ES-I3 (cell line): ENCODE measurements at regions not wholly inside any gene's neighbourhood (a gene's known extent, or its start where the extent isn't known, plus 50 kb on each side); places are given as distances from the start of the nearest gene placed in this dataset.

Experiments used
- H3K36me3 ChIP-seq: 2 replicates; pipeline ENCODE4 v1.6.1; 2013; ENCODE audit warnings: mild to moderate bottlenecking, low read length, control low read depth, moderate library complexity; ENCODE audit not compliant: insufficient read depth
- H3K4me1 ChIP-seq: 2 replicates; pipeline ENCODE4 v1.6.1; 2013; ENCODE audit warnings: mild to moderate bottlenecking, control low read depth, low read length; ENCODE audit not compliant: insufficient read depth
- H3K9ac ChIP-seq: 2 replicates; pipeline ENCODE4 v1.6.1; 2013; ENCODE audit warnings: low read depth, mild to moderate bottlenecking, low read length, moderate library complexity
- H3K9me3 ChIP-seq: 2 replicates; pipeline ENCODE4 v1.6.1; 2013; ENCODE audit warnings: mild to moderate bottlenecking, low read length, moderate library complexity; ENCODE audit not compliant: control insufficient read depth, insufficient read depth

DNA sequence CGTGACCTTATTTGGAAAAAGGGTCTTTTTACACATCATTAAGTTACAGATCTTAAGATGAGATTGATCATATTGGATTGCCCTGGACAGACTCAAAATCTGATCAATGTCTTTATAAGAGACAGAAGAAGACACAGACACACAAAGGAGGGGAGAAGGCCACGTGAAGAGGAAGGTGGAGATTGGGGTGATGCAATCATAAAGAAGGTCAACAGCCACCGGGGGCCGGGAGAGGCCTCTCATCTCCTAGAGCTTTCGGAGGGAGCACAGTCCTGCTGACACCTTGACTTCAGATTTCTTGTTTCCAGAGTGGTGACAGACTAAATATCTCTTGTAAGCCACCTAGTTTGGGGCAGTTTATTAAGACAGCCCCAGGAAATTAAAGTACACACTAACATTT is 204.6 kb upstream of the CSF3R start:
- no peaks in the 10 kb centered on the region for H3K9me3 ChIP-seq
- 0 out of 2 replicates have a peak, but pooled peaks cover 4% of the 10 kb centered on the region for H3K4me1 ChIP-seq
- no peak overlapping the region for H3K9ac ChIP-seq
- no peaks in the 10 kb centered on the region for H3K36me3 ChIP-seq

DNA sequence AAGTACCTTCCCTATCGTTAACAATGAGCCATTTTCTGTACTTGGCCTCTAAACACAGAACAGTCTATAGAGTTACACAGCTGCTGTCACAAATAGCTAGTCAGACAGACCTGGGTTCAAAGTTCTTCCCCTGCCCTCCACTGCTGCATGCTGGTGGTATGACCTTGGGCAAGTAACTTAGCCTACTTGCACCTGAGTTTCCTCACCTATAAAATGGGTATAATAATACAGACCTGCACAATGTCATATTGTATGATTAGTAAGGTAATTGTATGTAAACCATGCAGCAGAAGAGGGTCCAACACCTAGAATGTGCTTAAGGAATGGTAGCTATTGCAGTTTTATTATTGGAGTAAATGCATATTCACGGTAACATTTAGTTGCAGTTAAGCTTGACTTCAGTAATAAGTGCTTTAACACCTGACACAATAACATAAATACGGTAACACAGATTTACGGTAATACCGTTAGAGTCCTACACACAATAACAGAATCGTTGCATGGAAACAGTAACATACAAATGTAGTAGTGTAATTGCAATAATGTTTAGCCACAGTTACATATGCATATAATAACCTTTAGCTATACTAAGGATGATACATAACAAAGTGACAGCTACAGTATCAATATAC is 193.3 kb upstream of the CSF3R start:
- no peak overlapping the region for H3K9ac ChIP-seq
- H3K9me3 ChIP-seq: no peaks in the 10 kb centered on the region
- H3K4me1 ChIP-seq: peaks cover 5% of the 10 kb centered on the region; the same call in 1 of the 2 replicates
- H3K36me3 ChIP-seq: no peaks in the 10 kb centered on the region

DNA sequence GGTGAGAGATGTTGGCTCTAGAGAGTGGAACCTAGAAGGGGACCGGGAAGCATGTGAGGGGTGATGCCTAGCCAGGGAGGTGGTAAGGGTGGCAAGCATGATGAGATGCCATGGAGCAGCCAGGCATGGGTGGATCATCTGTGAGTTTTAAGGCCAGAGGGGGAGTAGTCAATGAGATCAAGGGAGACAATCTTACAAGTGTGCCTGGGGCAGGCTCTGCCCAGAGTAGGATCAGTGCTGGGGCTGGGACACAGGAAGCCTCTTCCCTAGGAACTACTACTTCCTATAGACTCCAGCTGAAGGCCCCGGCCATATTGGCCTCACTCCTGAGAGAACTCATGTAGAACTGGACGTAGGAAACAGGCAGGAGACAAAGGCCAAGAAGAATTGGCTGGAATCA is 192.4 kb upstream of the CSF3R start:
- Histone ChIP-seq H3K9me3 (no peaks in the 10 kb centered on the region), H3K9ac (no peak overlapping the region), H3K4me1 (peaks cover 5% of the 10 kb centered on the region; the same call in 1 of the 2 replicates), H3K36me3 (no peaks in the 10 kb centered on the region)

DNA sequence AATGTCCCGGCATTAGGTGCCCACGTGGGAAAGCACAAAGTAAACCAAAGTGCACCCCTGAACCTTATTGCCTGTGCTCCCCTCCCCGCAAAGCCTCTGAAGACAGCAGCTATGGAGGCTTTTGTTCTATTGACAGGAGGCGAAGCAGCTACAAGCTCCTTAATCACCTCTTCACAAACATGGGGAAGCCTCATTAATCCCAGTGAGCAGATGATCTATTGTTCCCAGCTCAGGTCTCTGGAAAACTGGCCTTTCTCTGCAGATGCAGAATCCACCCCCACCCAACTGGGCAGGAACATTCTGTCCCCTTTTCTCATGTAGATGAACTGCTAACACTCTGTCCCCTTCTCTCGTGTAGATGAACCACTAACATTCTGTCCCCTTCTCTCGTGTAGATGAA is 190.5 kb upstream of the CSF3R start:
- Histone ChIP-seq H3K4me1 (peaks cover 5% of the 10 kb centered on the region), H3K9ac (no peak overlapping the region), H3K9me3 (no peaks in the 10 kb centered on the region), H3K36me3 (no peaks in the 10 kb centered on the region)

DNA sequence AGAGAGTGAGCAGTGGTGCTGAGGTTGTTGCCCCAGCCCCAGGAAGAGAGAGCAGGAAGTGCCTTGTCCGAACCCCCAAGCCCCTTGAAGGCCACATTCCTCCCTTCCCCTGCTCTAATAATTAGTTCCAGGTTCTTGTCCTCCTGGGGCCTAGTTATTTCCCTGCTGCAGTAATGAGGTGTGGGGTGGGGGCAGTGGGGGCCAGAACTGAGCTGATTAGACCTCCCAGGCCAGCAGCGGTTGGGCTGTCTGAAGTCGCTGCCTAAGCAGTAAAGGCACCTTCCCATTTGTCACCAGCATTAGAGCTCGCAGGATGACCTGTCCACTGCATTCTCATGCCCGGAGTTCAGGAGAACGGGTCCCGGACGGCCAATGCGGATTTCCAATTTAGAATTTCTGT is 186.5 kb upstream of the CSF3R start:
- Histone ChIP-seq H3K9me3 (no peaks in the 10 kb centered on the region), H3K9ac (no peak overlapping the region), H3K36me3 (no peaks in the 10 kb centered on the region), H3K4me1 (peaks cover 5% of the 10 kb centered on the region)

DNA sequence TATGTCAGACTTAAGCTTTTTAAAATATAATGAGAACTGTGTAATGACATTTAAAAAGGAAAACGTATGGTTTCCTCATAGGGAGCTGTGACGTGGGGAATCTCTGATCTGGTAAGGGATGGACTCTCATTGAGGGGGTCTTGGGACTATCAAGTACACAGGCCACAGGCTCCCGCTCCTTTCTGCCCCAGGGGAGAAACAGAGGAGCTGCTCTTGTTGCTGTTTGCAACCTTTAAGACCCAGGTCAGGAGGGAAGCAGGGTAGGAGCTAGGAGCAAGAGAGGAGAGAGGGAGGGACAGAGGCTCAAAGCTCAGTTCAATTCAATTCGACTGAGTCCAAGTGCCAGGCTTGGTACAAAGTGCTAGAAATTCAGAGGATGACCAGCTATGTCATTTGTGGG is 185.1 kb upstream of the CSF3R start:
- no peaks in the 10 kb centered on the region for H3K36me3 ChIP-seq
- no peak overlapping the region for H3K9ac ChIP-seq
- H3K9me3 ChIP-seq: no peaks in the 10 kb centered on the region
- no peaks in the 10 kb centered on the region; the same call in 1 of the 2 replicates for H3K4me1 ChIP-seq

DNA sequence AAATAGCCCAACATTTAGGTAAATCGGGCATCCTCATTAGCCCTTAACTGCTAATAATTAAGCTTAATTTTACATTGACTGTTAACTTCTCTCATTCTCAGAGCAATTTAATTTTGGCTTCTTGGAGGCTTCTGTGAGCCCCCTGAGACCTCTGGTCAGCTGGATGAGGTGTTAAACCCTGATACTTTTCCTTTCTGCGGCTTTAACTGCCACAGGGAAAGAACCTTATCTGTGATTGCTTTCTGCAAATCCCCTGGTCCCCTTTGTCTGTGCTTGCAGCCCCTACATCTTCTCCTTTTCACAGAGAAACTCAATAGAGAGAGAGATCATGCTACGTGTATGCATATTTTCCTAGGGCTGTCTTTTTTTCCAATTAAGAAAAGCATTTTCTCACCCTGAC is 184.5 kb upstream of the CSF3R start:
- no peaks in the 10 kb centered on the region for H3K36me3 ChIP-seq
- no peaks in the 10 kb centered on the region for H3K9me3 ChIP-seq
- H3K9ac ChIP-seq: no peak overlapping the region
- no peaks in the 10 kb centered on the region; the same call in 1 of the 2 replicates for H3K4me1 ChIP-seq

DNA sequence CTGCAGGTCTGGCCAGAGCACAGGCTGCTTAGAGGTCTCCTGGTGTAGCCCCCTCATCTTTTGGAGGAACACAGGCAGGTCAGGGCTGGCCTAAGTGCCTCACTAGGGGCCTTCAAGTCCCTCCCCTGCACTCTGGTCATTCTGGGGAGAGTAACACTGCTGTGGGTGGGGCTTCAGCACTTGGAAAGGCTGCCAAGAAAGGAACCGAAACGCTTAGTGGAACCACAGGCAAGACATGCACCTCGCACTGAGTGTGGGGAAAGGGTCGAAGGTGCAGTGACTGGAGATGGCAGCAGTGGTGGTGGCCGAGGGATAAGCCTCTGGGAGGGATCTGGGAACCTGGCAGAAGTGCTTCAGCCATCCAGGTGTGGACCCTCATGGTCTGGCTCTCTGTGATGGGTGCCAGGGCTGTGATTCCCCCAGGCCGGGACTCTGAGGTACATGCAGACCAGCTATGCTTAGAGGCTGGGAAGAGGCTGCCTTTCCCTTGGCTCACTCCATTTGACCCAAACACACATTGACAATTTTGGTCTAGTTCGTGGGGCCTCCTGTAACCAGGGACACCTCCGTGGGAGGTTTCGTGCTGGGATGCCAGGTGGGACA is 182.9 kb upstream of the CSF3R start:
- Histone ChIP-seq H3K4me1 (no peaks in the 10 kb centered on the region; the same call in 1 of the 2 replicates), H3K36me3 (no peaks in the 10 kb centered on the region), H3K9me3 (no peaks in the 10 kb centered on the region), H3K9ac (no peak overlapping the region)

DNA sequence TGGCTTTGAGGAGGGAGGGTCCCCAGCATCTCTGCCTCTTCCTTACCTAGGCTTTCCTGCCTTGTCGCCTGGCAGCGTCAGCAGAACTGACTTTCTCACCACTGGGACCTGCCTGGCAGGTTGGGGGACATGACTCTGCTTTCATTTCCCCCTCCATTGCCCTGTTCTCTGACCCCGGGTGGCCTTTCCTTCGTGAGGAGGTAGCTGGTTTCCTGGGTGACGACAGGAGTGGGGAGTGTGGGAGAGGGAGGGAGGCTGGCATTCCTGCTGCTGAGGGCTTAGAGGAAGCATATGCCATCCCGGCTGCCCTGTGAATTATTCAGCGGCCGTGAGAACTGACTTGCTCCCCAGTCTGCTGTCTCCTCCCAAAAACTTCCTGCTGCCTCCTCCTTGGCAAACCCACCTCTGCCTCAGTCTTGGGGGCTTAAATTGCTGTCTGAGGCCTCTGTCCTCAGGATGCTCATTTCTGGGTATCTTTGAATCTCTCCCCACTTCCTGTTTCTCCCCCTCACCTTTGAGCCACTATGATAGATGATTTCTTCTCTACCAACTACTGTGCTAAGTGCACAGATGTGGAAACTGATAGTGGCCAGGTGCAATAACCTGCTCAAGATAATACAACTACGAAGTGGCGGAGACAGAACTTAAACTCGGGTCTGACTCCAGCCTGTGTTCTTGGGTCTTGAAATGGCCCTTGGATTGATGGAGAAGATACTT is 182.0 kb upstream of the CSF3R start:
- no peaks in the 10 kb centered on the region for H3K36me3 ChIP-seq
- no peaks in the 10 kb centered on the region; the same call in 1 of the 2 replicates for H3K4me1 ChIP-seq
- no peaks in the 10 kb centered on the region for H3K9me3 ChIP-seq
- no peak overlapping the region for H3K9ac ChIP-seq

DNA sequence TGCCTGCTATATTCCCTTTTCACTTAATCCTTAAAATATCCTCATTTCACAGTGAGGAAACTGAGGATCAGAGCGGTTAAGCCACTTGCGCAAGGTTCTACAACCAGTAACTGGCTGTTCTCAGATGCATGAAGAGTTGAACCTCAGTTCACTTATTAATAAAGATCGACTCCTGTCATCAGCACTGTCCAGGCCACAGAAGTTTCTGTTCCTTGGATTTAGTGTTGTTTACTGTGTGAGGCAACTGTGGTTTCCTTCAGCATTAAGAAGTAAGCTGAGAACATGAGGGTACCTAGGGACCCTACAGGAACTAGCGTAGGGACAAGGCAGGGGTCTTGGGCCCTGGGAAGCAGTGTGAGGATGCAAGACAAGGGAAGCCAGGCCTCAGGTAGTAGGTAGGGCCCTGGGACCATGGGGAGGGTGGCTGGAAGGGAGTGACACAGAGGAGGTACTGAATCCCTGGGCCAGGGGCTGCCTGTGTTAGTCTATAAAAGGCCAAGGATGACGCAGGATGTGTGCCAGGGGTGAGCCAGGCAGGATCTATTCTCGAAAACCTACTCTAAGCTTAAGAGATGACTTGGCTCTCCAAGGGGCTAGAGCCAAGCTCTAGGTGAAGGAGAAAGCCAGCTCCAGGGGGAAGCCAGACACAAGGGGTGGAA is 181.2 kb upstream of the CSF3R start:
- no peaks in the 10 kb centered on the region for H3K36me3 ChIP-seq
- H3K4me1 ChIP-seq: no peaks in the 10 kb centered on the region
- H3K9ac ChIP-seq: no peak overlapping the region
- peaks cover 3% of the 10 kb centered on the region; the same call in 1 of the 2 replicates for H3K9me3 ChIP-seq

DNA sequence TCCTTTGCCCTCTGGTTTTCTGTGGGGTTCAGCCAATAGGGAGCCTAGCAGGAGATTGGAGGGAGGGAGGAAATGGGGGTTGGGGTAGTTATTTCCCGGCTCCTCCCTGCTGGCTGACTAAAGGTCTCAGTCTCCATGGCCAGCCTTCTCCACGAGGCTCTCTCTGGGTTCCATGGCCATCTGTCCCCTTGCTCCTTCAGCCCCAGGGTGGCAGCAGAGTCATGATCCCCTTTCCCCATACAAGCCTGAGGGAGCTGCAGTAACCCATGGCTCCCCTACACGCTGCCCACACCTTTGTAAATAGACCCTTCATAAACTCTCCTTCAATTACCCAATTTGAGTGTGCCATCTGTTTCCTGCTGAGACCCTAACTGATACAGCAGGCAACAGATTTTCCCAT is 176.1 kb upstream of the CSF3R start:
- Histone ChIP-seq H3K9ac (no peak overlapping the region), H3K4me1 (no peaks in the 10 kb centered on the region), H3K9me3 (peaks cover 4% of the 10 kb centered on the region; the same call in 1 of the 2 replicates), H3K36me3 (no peaks in the 10 kb centered on the region)

DNA sequence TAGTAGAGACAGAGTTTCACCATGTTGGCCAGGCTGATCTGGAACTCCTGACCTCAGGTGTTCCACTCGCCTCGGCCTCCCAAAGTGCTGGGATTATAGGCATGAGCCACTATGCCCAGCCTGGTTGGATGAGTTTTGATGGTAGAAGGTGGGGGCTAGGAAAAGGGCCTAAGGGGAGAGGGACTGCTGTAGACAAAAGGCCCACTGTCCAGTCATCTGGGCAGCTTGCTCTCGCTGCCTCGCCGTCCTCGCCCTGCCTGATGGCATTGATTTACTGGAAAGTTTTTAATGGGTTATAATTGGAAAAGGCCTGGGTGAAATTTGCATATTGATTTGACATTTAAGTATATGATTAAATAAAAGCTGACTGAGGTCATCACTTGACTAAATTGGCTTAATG is 175.1 kb upstream of the CSF3R start:
- Histone ChIP-seq H3K9ac (no peak overlapping the region), H3K36me3 (no peaks in the 10 kb centered on the region), H3K9me3 (peaks cover 4% of the 10 kb centered on the region; the same call in 1 of the 2 replicates), H3K4me1 (no peaks in the 10 kb centered on the region)

DNA sequence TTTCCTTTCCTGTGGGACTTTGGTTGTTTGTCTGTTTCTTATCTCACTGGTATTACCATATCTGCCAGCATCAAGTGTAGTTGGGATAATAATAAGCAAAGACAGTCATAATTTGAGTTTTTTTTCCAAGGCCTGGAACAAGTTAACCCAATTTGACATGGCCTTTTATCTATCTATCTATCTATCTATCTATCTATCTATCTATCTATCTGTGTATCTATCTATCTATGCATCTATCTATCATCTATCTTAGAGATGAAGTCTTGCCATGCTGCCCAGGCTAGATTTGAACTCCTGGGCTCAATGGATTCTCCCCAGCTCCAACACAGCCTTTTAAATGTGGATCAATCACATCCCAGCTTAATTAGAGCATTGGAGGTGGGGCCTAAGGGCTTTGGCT is 174.1 kb upstream of the CSF3R start:
- Histone ChIP-seq H3K4me1 (no peaks in the 10 kb centered on the region), H3K9ac (no peak overlapping the region), H3K9me3 (peaks cover 4% of the 10 kb centered on the region; the same call in 1 of the 2 replicates), H3K36me3 (no peaks in the 10 kb centered on the region)

DNA sequence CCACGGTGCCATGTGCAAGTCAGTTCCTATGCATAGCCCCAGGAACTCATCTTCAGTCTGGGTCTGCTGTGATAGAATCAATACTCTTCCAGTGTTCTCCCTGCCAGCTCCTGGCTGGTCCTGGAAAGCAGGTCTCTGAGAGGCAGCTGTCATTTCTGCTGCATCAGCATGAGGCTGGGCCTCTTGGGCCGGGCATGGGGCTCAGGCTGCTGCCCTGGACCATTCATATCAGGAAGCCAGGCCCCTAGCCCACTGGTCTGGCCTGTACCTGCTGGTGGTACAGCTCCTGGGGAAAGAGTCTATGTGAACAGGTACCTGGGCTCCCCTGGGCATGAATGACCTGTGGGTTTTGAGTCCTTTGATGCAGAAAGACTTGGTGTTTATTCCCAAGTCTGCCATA is 173.6 kb upstream of the CSF3R start:
- no peak overlapping the region for H3K9ac ChIP-seq
- peaks cover 4% of the 10 kb centered on the region; the same call in 1 of the 2 replicates for H3K9me3 ChIP-seq
- H3K4me1 ChIP-seq: no peaks in the 10 kb centered on the region
- no peaks in the 10 kb centered on the region for H3K36me3 ChIP-seq
